SK-N-SH treated with all-trans-retinoic acid at 6 μM for 48 hours (cell line): ENCODE measurements at regions not wholly inside any gene's neighbourhood (a gene's known extent, or its start where the extent isn't known, plus 50 kb on each side); places are given as distances from the start of the nearest gene placed in this dataset.

Source experiments
- ARNTL ChIP-seq: fragments of 450-650 bp; formaldehyde crosslinking; IDR thresholded peaks from 2 replicates; pipeline ENCODE4 v1.5.0; 2020; ENCODE audit warnings: low read depth, mild to moderate bottlenecking, moderate library complexity, borderline replicate concordance
- CSDC2 ChIP-seq: fragments of 250-450 bp; sonication (Bioruptor Pico); IDR thresholded peaks from 2 replicates; pipeline ENCODE4 v1.5.0; 2020; ENCODE audit warnings: mild to moderate bottlenecking, moderate library complexity
- ISL1 ChIP-seq: fragments of 250-450 bp; sonication (Bioruptor Pico); IDR thresholded peaks from 2 replicates; pipeline ENCODE4 v2.1.2; 2022; ENCODE audit warnings: mild to moderate bottlenecking, moderate library complexity
- SNAI2 ChIP-seq: fragments of 250-450 bp; sonication (Bioruptor Pico); IDR thresholded peaks from 2 replicates; pipeline ENCODE4 v1.5.0; 2020; ENCODE audit warnings: mild to moderate bottlenecking, moderate library complexity
- ZC3H10 ChIP-seq: fragments of 250-450 bp; sonication (Bioruptor Pico); IDR thresholded peaks from 2 replicates; pipeline ENCODE4 v1.5.1; 2021; ENCODE audit warnings: mild to moderate bottlenecking, moderate library complexity
- ZFP3 ChIP-seq: fragments of 250-450 bp; sonication (Bioruptor Pico); IDR thresholded peaks from 2 replicates; pipeline ENCODE4 v1.5.0; 2020; ENCODE audit warnings: mild to moderate bottlenecking, moderate library complexity
- ZFP30 ChIP-seq: fragments of 450-650 bp; formaldehyde crosslinking; IDR thresholded peaks from 2 replicates; pipeline ENCODE4 v1.5.0; 2022; ENCODE audit warnings: mild to moderate bottlenecking, moderate library complexity
- TF ChIP-seq, protein P1 (sequence below): fragments of 250-450 bp; sonication (Bioruptor Pico); IDR thresholded peaks from 2 replicates; pipeline ENCODE4 v1.8.0; 2020; ENCODE audit warnings: mild to moderate bottlenecking, moderate library complexity, borderline replicate concordance
- TF ChIP-seq, protein P2 (sequence below): fragments of 250-450 bp; sonication (Bioruptor Pico); IDR thresholded peaks from 2 replicates; pipeline ENCODE4 v1.5.0; 2020; ENCODE audit warnings: mild to moderate bottlenecking, moderate library complexity

GRCh38 chr18:45506951-45507350 lies 108.3 kb upstream of the SLC14A2 start:
- TF ChIP-seq, protein P1, sequence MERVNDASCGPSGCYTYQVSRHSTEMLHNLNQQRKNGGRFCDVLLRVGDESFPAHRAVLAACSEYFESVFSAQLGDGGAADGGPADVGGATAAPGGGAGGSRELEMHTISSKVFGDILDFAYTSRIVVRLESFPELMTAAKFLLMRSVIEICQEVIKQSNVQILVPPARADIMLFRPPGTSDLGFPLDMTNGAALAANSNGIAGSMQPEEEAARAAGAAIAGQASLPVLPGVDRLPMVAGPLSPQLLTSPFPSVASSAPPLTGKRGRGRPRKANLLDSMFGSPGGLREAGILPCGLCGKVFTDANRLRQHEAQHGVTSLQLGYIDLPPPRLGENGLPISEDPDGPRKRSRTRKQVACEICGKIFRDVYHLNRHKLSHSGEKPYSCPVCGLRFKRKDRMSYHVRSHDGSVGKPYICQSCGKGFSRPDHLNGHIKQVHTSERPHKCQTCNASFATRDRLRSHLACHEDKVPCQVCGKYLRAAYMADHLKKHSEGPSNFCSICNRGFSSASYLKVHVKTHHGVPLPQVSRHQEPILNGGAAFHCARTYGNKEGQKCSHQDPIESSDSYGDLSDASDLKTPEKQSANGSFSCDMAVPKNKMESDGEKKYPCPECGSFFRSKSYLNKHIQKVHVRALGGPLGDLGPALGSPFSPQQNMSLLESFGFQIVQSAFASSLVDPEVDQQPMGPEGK (CRISPR knock-in tag), result no peak
- TF ChIP-seq ISL1 (CRISPR knock-in tag) (no peak), ZFP3 (CRISPR knock-in tag) (no peak), ZFP30 (CRISPR knock-in tag) (no peak), SNAI2 (CRISPR knock-in tag) (no peak), CSDC2 (CRISPR knock-in tag) (no peak), ZC3H10 (CRISPR knock-in tag) (no peak), ARNTL (CRISPR knock-in tag) (no peak)
- TF ChIP-seq, protein P2, sequence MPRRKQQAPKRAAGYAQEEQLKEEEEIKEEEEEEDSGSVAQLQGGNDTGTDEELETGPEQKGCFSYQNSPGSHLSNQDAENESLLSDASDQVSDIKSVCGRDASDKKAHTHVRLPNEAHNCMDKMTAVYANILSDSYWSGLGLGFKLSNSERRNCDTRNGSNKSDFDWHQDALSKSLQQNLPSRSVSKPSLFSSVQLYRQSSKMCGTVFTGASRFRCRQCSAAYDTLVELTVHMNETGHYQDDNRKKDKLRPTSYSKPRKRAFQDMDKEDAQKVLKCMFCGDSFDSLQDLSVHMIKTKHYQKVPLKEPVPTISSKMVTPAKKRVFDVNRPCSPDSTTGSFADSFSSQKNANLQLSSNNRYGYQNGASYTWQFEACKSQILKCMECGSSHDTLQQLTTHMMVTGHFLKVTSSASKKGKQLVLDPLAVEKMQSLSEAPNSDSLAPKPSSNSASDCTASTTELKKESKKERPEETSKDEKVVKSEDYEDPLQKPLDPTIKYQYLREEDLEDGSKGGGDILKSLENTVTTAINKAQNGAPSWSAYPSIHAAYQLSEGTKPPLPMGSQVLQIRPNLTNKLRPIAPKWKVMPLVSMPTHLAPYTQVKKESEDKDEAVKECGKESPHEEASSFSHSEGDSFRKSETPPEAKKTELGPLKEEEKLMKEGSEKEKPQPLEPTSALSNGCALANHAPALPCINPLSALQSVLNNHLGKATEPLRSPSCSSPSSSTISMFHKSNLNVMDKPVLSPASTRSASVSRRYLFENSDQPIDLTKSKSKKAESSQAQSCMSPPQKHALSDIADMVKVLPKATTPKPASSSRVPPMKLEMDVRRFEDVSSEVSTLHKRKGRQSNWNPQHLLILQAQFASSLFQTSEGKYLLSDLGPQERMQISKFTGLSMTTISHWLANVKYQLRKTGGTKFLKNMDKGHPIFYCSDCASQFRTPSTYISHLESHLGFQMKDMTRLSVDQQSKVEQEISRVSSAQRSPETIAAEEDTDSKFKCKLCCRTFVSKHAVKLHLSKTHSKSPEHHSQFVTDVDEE, result no peak
